ENCODE measurements at regions not wholly inside any gene's neighbourhood (a gene's known extent, or its start where the extent isn't known, plus 50 kb on each side); places are given as distances from the start of the nearest gene placed in this dataset.

DNA sequence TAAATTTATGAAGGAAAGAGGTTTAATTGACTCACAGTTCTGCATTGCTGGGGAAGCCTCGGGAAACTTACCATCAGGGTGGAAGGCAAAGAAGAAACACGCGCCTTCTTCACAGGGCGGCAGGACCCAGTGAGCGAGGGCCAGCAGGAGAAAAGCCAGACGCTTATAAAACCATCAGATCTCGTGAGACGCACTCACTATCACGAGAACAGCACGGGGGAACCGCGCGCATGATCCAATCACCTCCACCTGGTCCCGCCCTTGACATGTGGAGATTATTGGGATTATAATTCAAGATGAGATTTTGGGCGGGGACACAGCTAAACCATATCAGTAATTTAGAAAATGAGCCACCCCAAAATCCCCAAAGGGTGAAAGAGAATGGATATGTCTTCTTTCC is 187.1 kb downstream of the RAP2A start:
- ATAC-seq (no peak), DNase-seq (no peak)
- intact Hi-C loops (cut with DNase I, micrococcal nuclease) = no loop called here

- DNase-seq = no peak
- intact Hi-C loops (cut with DNase I, micrococcal nuclease) = no loop called here
- no peak for ATAC-seq
Measured at GRCh38 chr13:97621631-97622030, 187.7 kb downstream of the RAP2A start.

DNA sequence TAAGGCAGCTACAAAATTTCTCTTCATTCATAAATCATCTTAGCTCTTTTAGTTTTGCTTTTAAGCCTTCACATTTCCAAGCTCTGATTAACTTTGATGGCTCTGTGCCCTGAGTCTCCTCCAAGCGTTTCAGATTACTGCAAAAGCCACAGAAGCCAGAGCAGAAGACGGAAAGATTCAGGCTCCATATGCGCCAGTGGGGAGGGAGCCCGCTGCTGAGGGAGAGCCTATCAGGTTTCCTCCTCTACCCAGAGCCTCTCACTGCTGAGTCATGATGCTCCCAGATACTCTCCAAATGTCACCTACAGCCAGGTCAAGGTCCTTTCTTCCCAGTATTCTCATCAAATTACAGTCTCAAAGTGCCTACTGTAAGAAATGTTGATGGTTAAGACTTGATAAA is 193.6 kb downstream of the RAP2A start:
- intact Hi-C loops (cut with DNase I, micrococcal nuclease) = no loop called here
- DNase-seq = peak in 1 of 2 donors; percentile 7
- no peak for ATAC-seq

GRCh38 chr13:97629601-97630272 is 195.8 kb downstream of the RAP2A start:
- intact Hi-C loops (cut with DNase I, micrococcal nuclease) = no loop called here
- no peak for ATAC-seq
- no peak for DNase-seq

- ATAC-seq (no peak), DNase-seq (no peak)
- intact Hi-C loops (cut with DNase I, micrococcal nuclease) = no loop called here
Measured at GRCh38 chr13:97630725-97631124, 196.8 kb downstream of the RAP2A start.

- ATAC-seq (no peak), DNase-seq (no peak)
- intact Hi-C loops (cut with DNase I, micrococcal nuclease) = no loop called here
Measured at GRCh38 chr13:97631158-97631557, 197.2 kb downstream of the RAP2A start.

DNA sequence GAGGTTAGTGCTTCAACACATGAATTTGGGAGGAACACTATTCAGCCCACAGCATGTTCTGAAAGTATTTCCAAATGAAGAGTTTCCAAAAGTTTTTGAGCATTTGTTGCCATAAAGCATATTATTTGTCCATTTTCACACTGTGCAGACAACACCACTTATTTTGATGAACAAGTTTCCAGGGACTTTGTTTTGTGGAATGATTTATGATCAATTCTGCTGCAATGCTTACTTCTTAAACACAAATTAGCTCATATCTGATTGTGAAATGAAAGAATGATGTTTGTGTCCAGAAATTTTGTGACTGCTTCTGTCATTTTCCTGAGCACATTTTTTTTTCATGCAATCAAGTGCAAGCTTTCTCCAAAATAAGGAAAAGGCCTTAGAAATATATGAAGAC is 205.3 kb downstream of the RAP2A start:
- no peak for DNase-seq
- ATAC-seq = no peak
- intact Hi-C loops (cut with DNase I, micrococcal nuclease) = no loop called here

- DNase-seq (no peak), ATAC-seq (no peak)
- intact Hi-C loops (cut with DNase I, micrococcal nuclease) = no loop called here
Measured at GRCh38 chr13:97640268-97640667, 206.3 kb downstream of the RAP2A start.

GRCh38 chr13:97648171-97648880 is 214.4 kb downstream of the RAP2A start:
- DNase-seq (no peak), ATAC-seq (no peak)
- intact Hi-C loops (cut with DNase I, micrococcal nuclease) = no loop called here

- intact Hi-C loops (cut with DNase I, micrococcal nuclease) = no loop called here
- DNase-seq = no peak
- ATAC-seq = no peak
Measured at GRCh38 chr13:97648881-97649224, 214.9 kb downstream of the RAP2A start.

DNA sequence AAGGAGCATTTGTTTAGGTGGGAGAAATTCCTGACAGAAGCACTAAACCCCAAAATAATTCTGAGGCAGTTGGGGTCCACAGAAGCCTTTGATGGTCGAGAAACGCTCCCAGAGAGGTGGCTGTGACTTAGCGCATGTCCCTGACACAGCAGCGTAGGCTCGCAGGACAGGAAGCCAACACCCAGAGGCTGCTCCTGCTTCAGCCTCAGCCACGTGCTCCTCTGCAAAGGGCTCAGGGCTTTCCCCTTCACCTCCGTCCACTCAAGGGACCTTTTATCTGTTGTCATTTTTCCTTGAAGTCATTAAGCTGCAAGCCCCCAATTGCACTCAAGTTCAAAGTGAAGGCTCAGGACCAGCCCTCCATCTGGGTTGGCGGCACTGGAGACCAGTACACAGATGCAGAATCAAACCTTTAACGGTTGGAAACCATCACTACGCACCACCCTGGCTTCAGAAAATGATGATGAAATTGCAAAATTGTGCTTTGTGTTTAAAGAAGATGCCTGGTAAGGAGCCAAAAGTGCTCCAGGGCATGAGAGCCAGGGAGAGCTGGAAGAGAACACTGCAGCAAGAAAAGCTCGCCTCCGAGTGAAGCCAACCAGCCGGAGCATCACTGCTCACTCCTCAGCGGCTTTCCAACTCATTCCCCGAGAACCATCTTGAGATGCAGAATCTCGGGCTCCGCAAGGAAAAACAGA is 219.6 kb downstream of the RAP2A start:
- ATAC-seq (no peak), DNase-seq (no peak)
- intact Hi-C loops (cut with DNase I, micrococcal nuclease) = no loop called here

- intact Hi-C loops (cut with DNase I, micrococcal nuclease) = no loop called here
- no peak for ATAC-seq
- DNase-seq = no peak
Measured at GRCh38 chr13:97654236-97654635, 220.3 kb downstream of the RAP2A start.

DNA sequence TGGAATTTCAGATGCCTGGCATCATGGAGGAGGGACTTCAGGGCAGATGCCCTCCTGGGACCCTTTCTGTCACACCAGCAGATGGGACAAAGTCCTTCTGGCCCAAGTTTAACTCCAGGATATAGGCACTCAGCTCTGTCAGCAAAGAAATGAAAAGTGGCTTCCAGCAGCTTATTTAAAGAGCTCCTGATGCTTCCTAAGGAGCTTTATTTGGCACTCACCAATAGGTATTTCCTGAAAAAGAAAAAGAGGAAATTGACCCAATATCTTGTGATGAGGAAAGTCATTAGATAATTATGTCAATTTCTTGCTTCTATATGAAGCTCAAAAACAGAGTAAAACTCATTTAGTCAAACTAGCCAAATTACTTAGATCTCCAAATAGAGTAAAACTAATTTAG is 224.6 kb downstream of the RAP2A start:
- intact Hi-C loops (cut with DNase I, micrococcal nuclease) = no loop called here
- DNase-seq (no peak), ATAC-seq (no peak)

DNA sequence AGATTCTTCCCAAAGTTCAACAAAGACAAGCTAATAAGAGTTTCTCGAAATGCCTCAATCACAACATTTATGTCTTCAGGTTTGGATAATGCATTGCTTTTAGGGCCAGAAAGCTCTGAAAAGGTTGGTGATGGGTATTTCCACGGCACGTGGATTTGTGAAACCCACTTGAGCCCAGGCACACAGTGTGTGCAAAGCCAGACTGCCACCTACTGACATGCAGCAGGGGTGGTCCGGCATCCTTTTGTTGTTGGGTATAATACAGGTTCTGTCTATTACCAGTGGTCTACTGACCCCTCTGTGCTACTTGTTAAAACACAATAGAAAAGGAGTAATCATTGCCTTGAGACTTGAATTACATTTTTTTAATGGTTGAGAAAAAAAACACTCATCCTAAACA is 225.6 kb downstream of the RAP2A start:
- intact Hi-C loops (cut with DNase I, micrococcal nuclease) = no loop called here
- no peak for DNase-seq
- ATAC-seq = no peak

- intact Hi-C loops (cut with DNase I, micrococcal nuclease) = no loop called here
- no peak for DNase-seq
- no peak for ATAC-seq
Measured at GRCh38 chr13:97660594-97661260, 226.8 kb downstream of the RAP2A start.

GRCh38 chr13:97686594-97686993 is 252.6 kb downstream of the RAP2A start:
- ATAC-seq (no peak), DNase-seq (no peak)
- intact Hi-C loops (cut with DNase I, micrococcal nuclease) = no loop called here

DNA sequence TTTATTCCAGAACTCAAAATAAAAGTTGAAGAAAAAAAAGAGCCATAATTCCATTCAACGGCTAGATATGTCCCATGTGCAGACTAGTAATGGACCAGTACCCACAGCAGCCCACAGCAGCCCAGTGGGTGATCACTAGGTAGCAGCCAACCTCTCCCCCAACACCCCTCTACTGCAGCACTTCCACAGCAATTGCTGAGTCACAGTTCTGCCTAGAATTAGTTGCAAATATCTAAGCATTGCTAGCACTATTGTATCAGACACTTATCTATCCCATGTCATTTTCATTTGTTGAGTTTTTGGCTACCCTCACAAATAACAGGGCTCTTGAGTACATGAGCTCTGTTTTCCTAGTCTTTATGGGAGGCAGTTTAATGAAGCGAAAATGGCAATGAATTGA is 258.7 kb downstream of the RAP2A start:
- intact Hi-C loops (cut with DNase I, micrococcal nuclease) = no loop called here
- DNase-seq (no peak), ATAC-seq (no peak)

GRCh38 chr13:97695684-97696083 is 257.8 kb upstream of the IPO5 start:
- intact Hi-C loops (cut with DNase I, micrococcal nuclease) = no loop called here
- DNase-seq = no peak
- ATAC-seq = no peak

DNA sequence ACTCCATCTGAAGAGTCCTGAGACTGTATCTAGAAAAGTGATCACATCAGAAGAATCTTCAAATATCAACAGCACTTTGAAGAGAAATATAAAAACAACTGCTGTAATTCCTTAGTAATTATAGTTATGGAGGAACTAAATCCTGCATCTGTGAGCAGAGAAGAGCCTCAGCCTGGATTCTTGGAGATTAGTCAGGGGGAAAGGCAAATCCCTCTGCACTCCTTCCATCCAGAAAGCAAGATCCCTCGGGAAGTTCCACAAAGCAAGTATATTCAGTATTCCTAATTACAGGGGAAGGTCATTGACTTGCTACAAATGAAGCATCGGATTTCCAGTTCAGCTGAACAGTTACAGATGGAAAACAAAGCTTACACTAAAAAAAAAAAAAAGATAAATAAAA is 256.6 kb upstream of the IPO5 start:
- ATAC-seq (no peak), DNase-seq (no peak)
- intact Hi-C loops (cut with DNase I, micrococcal nuclease) = no loop called here

GRCh38 chr13:97700306-97700848 is 253.1 kb upstream of the IPO5 start:
- intact Hi-C loops (cut with DNase I, micrococcal nuclease) = no loop called here
- ATAC-seq (no peak), DNase-seq (no peak)
